IMR-90 (cell line): ENCODE measurements at regions not wholly inside any gene's neighbourhood (a gene's known extent, or its start where the extent isn't known, plus 50 kb on each side); places are given as distances from the start of the nearest gene placed in this dataset.

Experiments used
- ATAC-seq: fragments of 200-7000 bp; cut with Tn5 transposase; 2 replicates; pipeline ENCODE4 v1.9.1; 2020; ENCODE audit warnings: low read depth, mild to moderate bottlenecking, moderate library complexity
- BruUV-seq: library from RNA; stranded (reverse); fragments of 400-500 nt; replicated peaks from 2 replicates; lab custom pipeline; 2021; lab: Mats Ljungman, UMichigan
- CTCF ChIA-PET: fragments of 300-600 bp; formaldehyde crosslinking; extraction: SDS; loops from one replicate; lab custom pipeline; 2021; ENCODE audit warnings: antibody characterized with exemption; lab: Yijun Ruan, JAX
- POLR2A ChIA-PET: fragments of 300-600 bp; sonication (Branson Sonifier 250); formaldehyde crosslinking; loops from one replicate; lab custom pipeline; 2022; ENCODE audit warnings: antibody characterized with exemption; ENCODE audit not compliant: unreplicated experiment; lab: Charles Lee
- DNase-seq: peaks from one replicate; pipeline ENCODE4 v3.0.0; 2013
- H2AFZ ChIP-seq: replicated peaks from 2 replicates; pipeline ENCODE3; 2013; ENCODE audit warnings: low read length, mild to moderate bottlenecking; ENCODE audit not compliant: poor library complexity
- H2AK5ac ChIP-seq: 2 replicates; pipeline ENCODE4 v1.6.1; 2013; ENCODE audit warnings: low read depth, low read length, inconsistent platforms
- H2AK9ac ChIP-seq: replicated peaks from 2 replicates; pipeline ENCODE3; 2013; ENCODE audit warnings: mild to moderate bottlenecking, low read depth, low read length, moderate library complexity; ENCODE audit not compliant: poor library complexity
- H2BK120ac ChIP-seq: 2 replicates; pipeline ENCODE4 v1.6.1; 2013; ENCODE audit warnings: low read depth, low read length, inconsistent platforms
- H2BK15ac ChIP-seq: 3 replicates; pipeline ENCODE4 v1.6.1; 2013; ENCODE audit warnings: low read depth, low read length, inconsistent platforms
- H2BK20ac ChIP-seq: 2 replicates; pipeline ENCODE4 v1.6.1; 2013; ENCODE audit warnings: low read depth, mild to moderate bottlenecking, inconsistent platforms, low read length, moderate library complexity
- H2BK5ac ChIP-seq: 2 replicates; pipeline ENCODE4 v1.6.1; 2013; ENCODE audit warnings: mild to moderate bottlenecking, low read depth, low read length, inconsistent platforms; ENCODE audit not compliant: poor library complexity, severe bottlenecking
- H3K14ac ChIP-seq: replicated peaks from 2 replicates; pipeline ENCODE4 v1.6.1; 2013; ENCODE audit warnings: low read depth, low read length, inconsistent platforms
- H3K18ac ChIP-seq: 2 replicates; pipeline ENCODE4 v1.6.1; 2013; ENCODE audit warnings: low read depth, low read length, control low read depth
- H3K23ac ChIP-seq: 2 replicates; pipeline ENCODE4 v1.6.1; 2013; ENCODE audit warnings: low read depth, low read length, inconsistent platforms
- H3K27ac ChIP-seq: 2 replicates; pipeline ENCODE4 v1.5.1; 2013; ENCODE audit warnings: mild to moderate bottlenecking, control low read depth, low read length; ENCODE audit not compliant: insufficient read depth
- H3K27me3 ChIP-seq: 2 replicates; pipeline ENCODE4 v1.6.1; 2013; ENCODE audit warnings: low read length; ENCODE audit not compliant: control insufficient read depth, insufficient read depth
- H3K36me3 ChIP-seq: 2 replicates; pipeline ENCODE4 v1.6.1; 2013; ENCODE audit warnings: low read length, mixed read lengths; ENCODE audit not compliant: control insufficient read depth, insufficient read depth
- H3K4ac ChIP-seq: 2 replicates; pipeline ENCODE4 v1.6.1; 2013; ENCODE audit warnings: low read depth, low read length, inconsistent platforms
- H3K4me1 ChIP-seq: 2 replicates; pipeline ENCODE4 v1.6.1; 2013; ENCODE audit warnings: low read length, mixed read lengths; ENCODE audit not compliant: control insufficient read depth, insufficient read depth
- H3K4me2 ChIP-seq: 2 replicates; pipeline ENCODE4 v1.6.1; 2013; ENCODE audit warnings: low read depth, mild to moderate bottlenecking, control low read depth, low read length, moderate library complexity
- H3K4me3 ChIP-seq: 2 replicates; pipeline ENCODE4 v1.5.1; 2013; ENCODE audit warnings: low read depth, mild to moderate bottlenecking, control low read depth, low read length, moderate library complexity; ENCODE audit not compliant: insufficient read depth
- H3K56ac ChIP-seq: 2 replicates; pipeline ENCODE4 v1.6.1; 2013; ENCODE audit warnings: low read length, inconsistent platforms; ENCODE audit not compliant: insufficient read depth; ENCODE audit errors: extremely low read depth
- H3K79me1 ChIP-seq, 2 experiments: 2 replicates each; pipeline ENCODE4 v1.6.1; 2013; ENCODE audit warnings: low read length in 2 of 2, inconsistent platforms in 1 of 2, low read depth in 1 of 2
- H3K9ac ChIP-seq: 2 replicates; pipeline ENCODE4 v1.6.1; 2013; ENCODE audit warnings: low read depth, low read length, control low read depth
- H3K9me1 ChIP-seq: 2 replicates; pipeline ENCODE4 v1.6.1; 2013; ENCODE audit warnings: low read length, inconsistent platforms; ENCODE audit not compliant: insufficient read depth
- H3K9me3 ChIP-seq: 2 replicates; pipeline ENCODE4 v1.6.1; 2013; ENCODE audit warnings: low read length; ENCODE audit not compliant: control insufficient read depth, insufficient read depth
- H4K20me1 ChIP-seq: 2 replicates; pipeline ENCODE4 v1.6.1; 2013; ENCODE audit warnings: low read length, inconsistent platforms; ENCODE audit not compliant: insufficient read depth
- H4K5ac ChIP-seq: 2 replicates; pipeline ENCODE4 v1.6.1; 2013; ENCODE audit warnings: mild to moderate bottlenecking, low read depth, low read length, control low read depth
- H4K8ac ChIP-seq, 2 experiments: 2 replicates each; pipeline ENCODE4 v1.6.1; 2013; ENCODE audit warnings: low read depth in 2 of 2, low read length in 2 of 2, control low read depth in 1 of 2, inconsistent platforms in 1 of 2
- H4K91ac ChIP-seq: 2 replicates; pipeline ENCODE4 v1.6.1; 2013; ENCODE audit warnings: low read depth, low read length, inconsistent platforms; ENCODE audit not compliant: insufficient read depth
- MAZ ChIP-seq: IDR thresholded peaks from 2 replicates; pipeline ENCODE4 v1.6.1; 2012; ENCODE audit warnings: low read depth, mild to moderate bottlenecking, low read length, improper control_type of control experiment, moderate library complexity, borderline replicate concordance
- NFE2L2 ChIP-seq: fragments of 150-350 bp; IDR thresholded peaks from 2 replicates; pipeline ENCODE4 v1.6.1; 2016; ENCODE audit warnings: low read depth, mild to moderate bottlenecking, low read length
- RAD21 ChIP-seq: IDR thresholded peaks from 2 replicates; pipeline ENCODE4 v1.6.1; 2012; ENCODE audit warnings: low read length, improper control_type of control experiment
- WGBS, 2 experiments: methylation state at CpG; one replicate each; pipeline versions ENCODE4 v1.1.5 to v1.1.7; 2013; ENCODE audit warnings: missing lambda C conversion rate in 2 of 2; ENCODE audit not compliant: insufficient read length in 1 of 2; ENCODE audit errors: extremely low coverage in 2 of 2; 5-methylcytosine and 5-hydroxymethylcytosine counted together
- dilution Hi-C: fragments of 300-500 bp; cut with HindIII; formaldehyde crosslinking; loops from one replicate; pipeline ENCODE4 v1.14.3; 2018; ENCODE audit warnings: low sequenced_read_pairs; ENCODE audit not compliant: unreplicated experiment
- in situ Hi-C: fragments of 300-500 bp; cut with MboI; formaldehyde crosslinking; loops from 3 replicates; pipeline ENCODE4 v1.14.3; 2019; ENCODE audit warnings: low sequenced_read_pairs, inconsistent platforms, mixed read lengths
- intact Hi-C: fragments of 100-400 bp; cut with micrococcal nuclease; formaldehyde crosslinking; loops from 2 replicates; pipeline ENCODE4 v1.10.0; 2022
- TF ChIP-seq, protein P1 (sequence below): fragments of 150-350 bp; IDR thresholded peaks from 2 replicates; pipeline ENCODE4 v1.6.1; 2016; ENCODE audit warnings: low read depth, mild to moderate bottlenecking, low read length, moderate library complexity, borderline replicate concordance
- TF ChIP-seq, protein P2 (sequence below): fragments of 150-350 bp; IDR thresholded peaks from 2 replicates; pipeline ENCODE4 v1.6.1; 2017; ENCODE audit warnings: mild to moderate bottlenecking, antibody characterized with exemption, low read length, low read depth
- TF ChIP-seq, protein P3 (sequence below): conservative IDR thresholded peaks from 2 replicates; pipeline ENCODE4 v1.5.1; 2012; ENCODE audit warnings: mild to moderate bottlenecking, low read depth, low read length, improper control_type of control experiment

GRCh38 chr12:94769776-94770759 lies 119.7 kb upstream of the TMCC3 start:
- Histone ChIP-seq H3K9me1 (no peaks in the 10 kb centered on the region), H3K9ac (no peak overlapping the region), H4K5ac (no peak overlapping the region), H2BK20ac (no peak overlapping the region), H3K9me3 (peaks cover 3% of the 10 kb centered on the region; the same call in 1 of the 2 replicates), H2AFZ (no peak overlapping the region), H3K36me3 (no peaks in the 10 kb centered on the region), H3K56ac (no peak overlapping the region), H2BK15ac (no peak overlapping the region), H3K14ac (no peak overlapping the region), H2AK5ac (no peak overlapping the region), H3K27me3 (peaks cover 21% of the 10 kb centered on the region), H4K8ac (no peak overlapping the region), H3K4ac (no peak overlapping the region), H3K23ac (no peak overlapping the region), H4K91ac (no peak overlapping the region), H2BK120ac (no peak overlapping the region), H4K20me1 (no peaks in the 10 kb centered on the region), H3K18ac (no peak overlapping the region), H3K4me2 (no peak overlapping the region), H3K4me3 (no peak overlapping the region), H3K27ac (no peak overlapping the region), H2BK5ac (no peak overlapping the region), H3K4me1 (no peaks in the 10 kb centered on the region), H3K79me1 (no peaks in the 10 kb centered on the region), H2AK9ac (no peak overlapping the region)
- ATAC-seq (no peak), DNase-seq (no peak)
- dilution Hi-C loops: no loop called here
- intact Hi-C loops: loop anchor here (10.0 kb wide), 2 partner anchors 565 to 625 kb away; partner anchors contain the start of gene PLXNC1
- POLR2A ChIA-PET: no interaction called here
- no TSS peak for BruUV-seq
- CTCF ChIA-PET: no interaction called here
- TF ChIP-seq MAZ (no peak), NFE2L2 (no peak), RAD21 (no peak)
- TF ChIP-seq, protein P1, sequence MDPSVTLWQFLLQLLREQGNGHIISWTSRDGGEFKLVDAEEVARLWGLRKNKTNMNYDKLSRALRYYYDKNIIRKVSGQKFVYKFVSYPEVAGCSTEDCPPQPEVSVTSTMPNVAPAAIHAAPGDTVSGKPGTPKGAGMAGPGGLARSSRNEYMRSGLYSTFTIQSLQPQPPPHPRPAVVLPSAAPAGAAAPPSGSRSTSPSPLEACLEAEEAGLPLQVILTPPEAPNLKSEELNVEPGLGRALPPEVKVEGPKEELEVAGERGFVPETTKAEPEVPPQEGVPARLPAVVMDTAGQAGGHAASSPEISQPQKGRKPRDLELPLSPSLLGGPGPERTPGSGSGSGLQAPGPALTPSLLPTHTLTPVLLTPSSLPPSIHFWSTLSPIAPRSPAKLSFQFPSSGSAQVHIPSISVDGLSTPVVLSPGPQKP: no peak
- TF ChIP-seq, protein P2, sequence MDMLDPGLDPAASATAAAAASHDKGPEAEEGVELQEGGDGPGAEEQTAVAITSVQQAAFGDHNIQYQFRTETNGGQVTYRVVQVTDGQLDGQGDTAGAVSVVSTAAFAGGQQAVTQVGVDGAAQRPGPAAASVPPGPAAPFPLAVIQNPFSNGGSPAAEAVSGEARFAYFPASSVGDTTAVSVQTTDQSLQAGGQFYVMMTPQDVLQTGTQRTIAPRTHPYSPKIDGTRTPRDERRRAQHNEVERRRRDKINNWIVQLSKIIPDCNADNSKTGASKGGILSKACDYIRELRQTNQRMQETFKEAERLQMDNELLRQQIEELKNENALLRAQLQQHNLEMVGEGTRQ: no peak
- TF ChIP-seq, protein P3, sequence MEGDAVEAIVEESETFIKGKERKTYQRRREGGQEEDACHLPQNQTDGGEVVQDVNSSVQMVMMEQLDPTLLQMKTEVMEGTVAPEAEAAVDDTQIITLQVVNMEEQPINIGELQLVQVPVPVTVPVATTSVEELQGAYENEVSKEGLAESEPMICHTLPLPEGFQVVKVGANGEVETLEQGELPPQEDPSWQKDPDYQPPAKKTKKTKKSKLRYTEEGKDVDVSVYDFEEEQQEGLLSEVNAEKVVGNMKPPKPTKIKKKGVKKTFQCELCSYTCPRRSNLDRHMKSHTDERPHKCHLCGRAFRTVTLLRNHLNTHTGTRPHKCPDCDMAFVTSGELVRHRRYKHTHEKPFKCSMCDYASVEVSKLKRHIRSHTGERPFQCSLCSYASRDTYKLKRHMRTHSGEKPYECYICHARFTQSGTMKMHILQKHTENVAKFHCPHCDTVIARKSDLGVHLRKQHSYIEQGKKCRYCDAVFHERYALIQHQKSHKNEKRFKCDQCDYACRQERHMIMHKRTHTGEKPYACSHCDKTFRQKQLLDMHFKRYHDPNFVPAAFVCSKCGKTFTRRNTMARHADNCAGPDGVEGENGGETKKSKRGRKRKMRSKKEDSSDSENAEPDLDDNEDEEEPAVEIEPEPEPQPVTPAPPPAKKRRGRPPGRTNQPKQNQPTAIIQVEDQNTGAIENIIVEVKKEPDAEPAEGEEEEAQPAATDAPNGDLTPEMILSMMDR: no peak
- in situ Hi-C loops: loop anchor here (25.0 kb wide), 1 partner anchor 633 kb away; the partner anchor contains the start of gene PLXNC1
- WGBS, 2 experiments: no CpG with 5 or more reads among the region's 5 CpGs
